Smooth muscle cell (in vitro differentiated cells): ENCODE measurements at regions not wholly inside any gene's neighbourhood (a gene's known extent, or its start where the extent isn't known, plus 50 kb on each side); places are given as distances from the start of the nearest gene placed in this dataset.

Experiments
- DNase-seq: peaks from one replicate; lab custom pipeline; 2025; ENCODE audit not compliant: unreplicated experiment; lab: John Stamatoyannopoulos, UW
- H2AFZ ChIP-seq: fragments of 200-600 bp; sonication (generic); 2 replicates; pipeline ENCODE4 v1.6.0; 2016; ENCODE audit warnings: antibody characterized with exemption, low read depth, mild to moderate bottlenecking
- H3F3A ChIP-seq: fragments of 200-600 bp; sonication (generic); 2 replicates; pipeline ENCODE4 v1.6.0; 2017; ENCODE audit warnings: antibody characterized with exemption, low read depth
- H3K27ac ChIP-seq: fragments of 200-600 bp; sonication (generic); 2 replicates; pipeline ENCODE4 v1.5.1; 2016; ENCODE audit warnings: low read depth, mild to moderate bottlenecking
- H3K27me3 ChIP-seq: fragments of 200-600 bp; sonication (generic); 2 replicates; pipeline ENCODE4 v1.6.1; 2016; ENCODE audit warnings: low read depth, mild to moderate bottlenecking
- H3K36me3 ChIP-seq: fragments of 200-600 bp; sonication (generic); 2 replicates; pipeline ENCODE4 v1.5.1; 2016; ENCODE audit warnings: low read depth
- H3K4me1 ChIP-seq: fragments of 200-600 bp; sonication (generic); 2 replicates; pipeline ENCODE4 v1.5.1; 2016; ENCODE audit warnings: low read depth
- H3K4me2 ChIP-seq: fragments of 200-600 bp; sonication (generic); 2 replicates; pipeline ENCODE4 v1.6.0; 2016; ENCODE audit warnings: mild to moderate bottlenecking
- H3K4me3 ChIP-seq: fragments of 200-600 bp; sonication (generic); 2 replicates; pipeline ENCODE4 v1.5.1; 2016; ENCODE audit warnings: mild to moderate bottlenecking
- H3K79me2 ChIP-seq: fragments of 200-600 bp; sonication (generic); 2 replicates; pipeline ENCODE4 v1.6.0; 2016; ENCODE audit warnings: low read depth, mild to moderate bottlenecking
- H3K9ac ChIP-seq: fragments of 200-600 bp; sonication (generic); 2 replicates; pipeline ENCODE4 v1.6.0; 2016; ENCODE audit warnings: low read depth
- H3K9me3 ChIP-seq: fragments of 200-600 bp; sonication (generic); replicated peaks from 2 replicates; pipeline ENCODE4 v1.5.1; 2016; ENCODE audit warnings: low read depth
- H4K20me1 ChIP-seq: fragments of 200-600 bp; sonication (generic); 2 replicates; pipeline ENCODE4 v1.6.0; 2016; ENCODE audit warnings: low read depth
- WGBS: methylation state at CpG from one replicate; pipeline ENCODE4 v1.1.7; 2016; ENCODE audit warnings: low lambda C conversion rate; 5-methylcytosine and 5-hydroxymethylcytosine counted together
- TF ChIP-seq, protein P1 (sequence below): fragments of 200-600 bp; sonication (generic); IDR thresholded peaks from 2 replicates; pipeline ENCODE4 v1.5.1; 2017; ENCODE audit warnings: borderline replicate concordance, mild to moderate bottlenecking, antibody characterized with exemption; ENCODE audit not compliant: insufficient read depth, poor library complexity, severe bottlenecking

DNA sequence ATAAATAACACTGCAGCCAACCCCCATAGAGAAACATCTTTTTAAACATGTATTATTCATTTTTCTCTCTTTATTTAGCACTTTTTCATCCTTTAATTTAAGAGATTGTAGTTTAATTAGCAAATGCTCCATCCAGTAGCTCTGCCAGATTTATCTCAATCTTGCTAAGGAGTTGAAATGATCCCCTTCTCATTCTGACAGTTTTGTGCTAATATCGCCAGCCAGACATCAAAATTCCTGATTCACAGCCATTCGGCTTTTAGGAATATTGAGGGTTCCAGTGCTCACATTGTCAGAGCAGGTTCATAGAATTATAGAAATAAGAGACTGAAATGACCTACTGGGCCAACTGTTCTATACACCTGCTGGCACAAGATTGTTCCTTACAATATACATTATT, 77.8 kb downstream of the CASP12 start:
- 87% methylated on average over 2 of the region's 2 CpGs for WGBS

DNA sequence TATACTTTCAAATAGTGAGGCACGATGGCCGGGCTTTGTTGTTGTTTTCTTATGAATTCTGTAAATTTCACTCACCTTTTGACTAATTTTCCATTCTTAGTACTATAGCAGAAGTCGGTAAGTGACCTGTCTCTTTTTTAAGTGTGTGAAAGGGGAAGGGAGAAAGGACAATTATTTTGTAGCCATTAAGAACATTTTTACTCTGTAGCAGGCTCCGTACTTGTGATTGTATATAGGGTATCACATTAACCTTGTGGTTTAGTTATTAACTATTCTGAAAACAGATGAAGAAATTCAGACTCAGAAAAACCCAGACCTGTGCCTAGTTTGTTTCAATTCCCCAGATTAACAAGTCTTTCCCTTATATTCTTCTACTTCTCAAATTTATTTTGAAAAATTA, 78.7 kb downstream of the CASP12 start:
- Histone ChIP-seq H3K79me2 (no peaks in the 10 kb centered on the region), H3K4me3 (no peak overlapping the region), H2AFZ (no peak overlapping the region), H3K9me3 (no peaks in the 10 kb centered on the region), H4K20me1 (no peaks in the 10 kb centered on the region), H3K9ac (no peak overlapping the region), H3K27ac (no peak overlapping the region), H3F3A (no peaks in the 10 kb centered on the region), H3K4me1 (no peaks in the 10 kb centered on the region), H3K4me2 (no peak overlapping the region), H3K36me3 (no peaks in the 10 kb centered on the region), H3K27me3 (no peaks in the 10 kb centered on the region)
- TF ChIP-seq, protein P1, sequence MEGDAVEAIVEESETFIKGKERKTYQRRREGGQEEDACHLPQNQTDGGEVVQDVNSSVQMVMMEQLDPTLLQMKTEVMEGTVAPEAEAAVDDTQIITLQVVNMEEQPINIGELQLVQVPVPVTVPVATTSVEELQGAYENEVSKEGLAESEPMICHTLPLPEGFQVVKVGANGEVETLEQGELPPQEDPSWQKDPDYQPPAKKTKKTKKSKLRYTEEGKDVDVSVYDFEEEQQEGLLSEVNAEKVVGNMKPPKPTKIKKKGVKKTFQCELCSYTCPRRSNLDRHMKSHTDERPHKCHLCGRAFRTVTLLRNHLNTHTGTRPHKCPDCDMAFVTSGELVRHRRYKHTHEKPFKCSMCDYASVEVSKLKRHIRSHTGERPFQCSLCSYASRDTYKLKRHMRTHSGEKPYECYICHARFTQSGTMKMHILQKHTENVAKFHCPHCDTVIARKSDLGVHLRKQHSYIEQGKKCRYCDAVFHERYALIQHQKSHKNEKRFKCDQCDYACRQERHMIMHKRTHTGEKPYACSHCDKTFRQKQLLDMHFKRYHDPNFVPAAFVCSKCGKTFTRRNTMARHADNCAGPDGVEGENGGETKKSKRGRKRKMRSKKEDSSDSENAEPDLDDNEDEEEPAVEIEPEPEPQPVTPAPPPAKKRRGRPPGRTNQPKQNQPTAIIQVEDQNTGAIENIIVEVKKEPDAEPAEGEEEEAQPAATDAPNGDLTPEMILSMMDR, result no peak
- 91% methylated on average over 4 of the region's 4 CpGs for whole genome bisulfite sequencing
- DNase-seq, result no peak

More for the DNA sequence above, 77.8 kb downstream of the CASP12 start:
- Histone ChIP-seq H3K79me2 (no peaks in the 10 kb centered on the region), H2AFZ (no peak overlapping the region), H3K9ac (no peak overlapping the region), H3K4me1 (no peaks in the 10 kb centered on the region), H3K9me3 (no peaks in the 10 kb centered on the region), H3K27ac (no peak overlapping the region), H3K36me3 (no peaks in the 10 kb centered on the region), H3K4me2 (no peak overlapping the region), H3K27me3 (no peaks in the 10 kb centered on the region), H3F3A (no peaks in the 10 kb centered on the region), H4K20me1 (no peaks in the 10 kb centered on the region), H3K4me3 (no peak overlapping the region)
- TF ChIP-seq, protein P1, result no peak
- no peak for DNase-seq

DNA sequence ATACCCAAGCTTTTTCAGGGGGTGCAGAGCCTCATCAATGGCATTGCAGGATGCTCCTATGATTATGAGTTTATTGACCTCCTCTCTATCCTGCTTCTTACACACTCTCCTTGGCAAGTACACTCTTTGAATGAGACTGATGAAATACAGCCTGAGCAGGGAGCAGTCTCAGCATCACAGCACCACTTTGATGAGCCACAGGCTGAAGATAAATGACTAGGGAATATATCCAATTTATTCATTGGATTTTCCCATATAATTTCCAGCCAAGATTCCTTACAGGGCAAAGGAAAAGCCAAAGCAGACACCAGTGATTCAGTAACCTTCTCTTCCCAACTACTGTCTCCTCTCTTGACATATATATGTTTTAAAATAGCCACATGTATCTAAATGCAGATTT, 79.2 kb downstream of the CASP12 start:
- no peaks in the 10 kb centered on the region for H3K9me3 ChIP-seq

DNA sequence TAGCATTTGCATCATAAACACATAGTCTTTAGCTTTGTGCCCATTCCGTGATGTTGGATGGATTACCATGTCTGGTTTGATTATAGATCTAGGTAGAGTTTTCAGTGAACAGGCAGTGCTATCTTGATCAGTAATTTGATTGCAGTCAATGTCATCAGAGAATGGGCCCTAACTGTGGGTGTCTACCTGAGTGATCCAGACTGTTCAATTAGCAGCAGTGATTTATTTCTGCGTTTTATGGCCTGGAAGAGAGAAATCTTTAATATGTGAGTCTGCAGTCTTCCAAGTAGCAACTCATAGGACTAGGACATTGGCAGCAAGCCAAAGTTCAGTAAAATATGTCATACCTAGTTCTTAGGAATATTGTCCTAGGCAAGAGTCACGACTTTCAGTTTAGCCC, 80.3 kb downstream of the CASP12 start:
- no peaks in the 10 kb centered on the region for H3K4me1 ChIP-seq
- no peak for DNase-seq
- H3K79me2 ChIP-seq, result no peaks in the 10 kb centered on the region
- H3K36me3 ChIP-seq, result no peaks in the 10 kb centered on the region
- TF ChIP-seq, protein P1, result no peak
- H3K9ac ChIP-seq, result no peak overlapping the region
- no peaks in the 10 kb centered on the region for H4K20me1 ChIP-seq
- no peaks in the 10 kb centered on the region for H3K9me3 ChIP-seq
- H3K4me3 ChIP-seq, result no peak overlapping the region
- H3K4me2 ChIP-seq, result no peak overlapping the region
- no peak overlapping the region for H2AFZ ChIP-seq
- H3F3A ChIP-seq, result no peaks in the 10 kb centered on the region
- H3K27me3 ChIP-seq, result no peaks in the 10 kb centered on the region
- no peak overlapping the region for H3K27ac ChIP-seq
- 87% methylated on average over 3 of the region's 3 CpGs for WGBS

More for the DNA sequence above, 79.2 kb downstream of the CASP12 start:
- TF ChIP-seq, protein P1, result no peak
- Histone ChIP-seq H4K20me1 (no peaks in the 10 kb centered on the region), H3K27ac (no peak overlapping the region), H3K4me3 (no peak overlapping the region), H3F3A (no peaks in the 10 kb centered on the region), H3K9ac (no peak overlapping the region), H3K4me2 (no peak overlapping the region), H3K4me1 (no peaks in the 10 kb centered on the region), H3K36me3 (no peaks in the 10 kb centered on the region), H3K27me3 (no peaks in the 10 kb centered on the region), H2AFZ (no peak overlapping the region), H3K79me2 (no peaks in the 10 kb centered on the region)
- DNase-seq, result no peak
